ENCODE measurements at regions not wholly inside any gene's neighbourhood (a gene's known extent, or its start where the extent isn't known, plus 50 kb on each side); places are given as distances from the start of the nearest gene placed in this dataset.
A peak's percentile ranks its signal among the peaks of the same experiment; 100 is the strongest.

- no peak for DNase-seq
Observed at GRCh38 chrX:4450177-4450576, 736.7 kb upstream of the PRKX start.

DNA sequence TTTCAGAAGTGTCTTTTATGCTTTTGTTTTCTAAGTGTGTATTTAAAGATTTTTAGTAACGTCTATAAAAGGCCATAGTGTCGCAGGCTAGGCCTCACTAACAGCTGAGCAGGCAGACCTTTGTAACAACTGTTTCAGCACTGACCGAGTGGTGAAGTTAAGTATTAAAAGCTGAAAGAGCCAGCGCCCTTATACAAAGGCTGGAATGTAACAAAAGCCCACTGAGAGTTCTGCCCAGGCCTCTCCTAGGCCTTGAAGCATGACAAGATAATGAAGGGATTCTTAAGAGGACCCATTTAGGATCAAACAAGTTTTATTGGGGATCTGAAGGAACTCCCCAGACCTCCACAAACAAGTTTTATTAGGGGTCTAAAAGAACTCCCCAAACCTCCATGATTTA, 722.5 kb upstream of the PRKX start:
- no peak for DNase-seq

- no peak for DNase-seq
Observed at GRCh38 chrX:4397471-4397870, 684.0 kb upstream of the PRKX start.

GRCh38 chrX:4382273-4382672, 668.8 kb upstream of the PRKX start:
- DNase-seq, result no peak

GRCh38 chrX:4380710-4381109, 667.3 kb upstream of the PRKX start:
- DNase-seq, result no peak

- DNase-seq, result no peak
Observed at GRCh38 chrX:4379071-4379470, 665.6 kb upstream of the PRKX start.

GRCh38 chrX:4373791-4374190, 660.3 kb upstream of the PRKX start:
- no peak for DNase-seq

DNA sequence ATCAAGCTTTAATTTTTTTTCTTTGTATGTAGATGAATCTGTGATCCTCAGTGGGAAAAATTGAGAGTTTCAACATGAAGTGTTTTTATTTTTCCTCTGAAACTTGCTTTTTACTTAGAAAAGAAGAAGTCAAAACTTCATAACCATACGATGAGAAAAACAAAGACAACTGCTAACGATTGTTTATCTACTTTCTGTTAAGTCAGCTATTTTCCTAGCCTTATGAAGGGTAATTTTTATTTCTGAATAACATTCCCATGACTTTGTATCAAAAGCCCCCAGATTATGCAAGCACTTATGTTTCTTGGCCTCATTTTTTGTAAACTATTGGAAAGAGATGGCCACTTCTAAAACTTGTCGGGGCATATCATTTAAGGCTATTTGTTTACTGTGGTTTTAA, 645.1 kb upstream of the PRKX start:
- no peak for DNase-seq

DNA sequence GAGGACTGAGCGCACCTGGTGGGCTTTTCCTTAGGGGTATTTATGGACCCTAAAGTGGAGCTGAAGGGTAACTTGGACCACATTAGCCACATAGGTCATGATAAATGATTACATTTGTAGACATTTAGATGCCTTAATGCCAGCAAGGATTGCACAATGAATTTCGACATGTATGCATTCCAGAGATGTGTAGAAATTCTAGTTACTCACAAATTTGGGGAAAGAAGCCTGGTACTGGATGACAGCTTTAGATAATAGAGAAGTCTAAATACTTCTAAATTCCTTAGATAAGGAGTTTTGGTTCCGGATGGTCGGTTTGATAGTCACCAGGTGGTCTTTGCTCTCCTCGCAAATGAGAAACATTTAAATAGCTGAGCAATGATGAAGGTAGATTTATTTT, 609.5 kb upstream of the PRKX start:
- DNase-seq, result no peak

- no peak for DNase-seq
Observed at GRCh38 chrX:4320436-4320947, 607.0 kb upstream of the PRKX start.

DNA sequence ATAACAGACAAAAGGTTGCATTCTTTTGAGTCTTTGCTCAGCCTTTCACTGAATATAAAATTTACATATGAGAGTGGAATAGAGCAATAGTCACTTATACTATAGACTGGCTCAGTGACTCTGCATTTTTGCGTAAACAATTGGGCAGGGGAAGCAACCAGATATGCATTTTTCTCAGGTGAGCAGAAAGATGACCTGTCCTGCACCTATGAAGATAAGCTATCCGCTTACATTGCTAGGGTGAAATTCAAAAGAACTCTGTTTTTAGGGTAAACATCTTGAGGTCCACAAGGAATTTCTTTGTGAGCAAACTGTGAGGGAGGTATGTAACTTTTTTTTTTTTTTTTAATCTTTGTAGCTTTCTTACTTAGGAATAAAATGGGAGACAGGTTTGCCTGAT, 602.4 kb upstream of the PRKX start:
- no peak for DNase-seq

- no peak for DNase-seq
Observed at GRCh38 chrX:4314586-4314985, 601.1 kb upstream of the PRKX start.

DNA sequence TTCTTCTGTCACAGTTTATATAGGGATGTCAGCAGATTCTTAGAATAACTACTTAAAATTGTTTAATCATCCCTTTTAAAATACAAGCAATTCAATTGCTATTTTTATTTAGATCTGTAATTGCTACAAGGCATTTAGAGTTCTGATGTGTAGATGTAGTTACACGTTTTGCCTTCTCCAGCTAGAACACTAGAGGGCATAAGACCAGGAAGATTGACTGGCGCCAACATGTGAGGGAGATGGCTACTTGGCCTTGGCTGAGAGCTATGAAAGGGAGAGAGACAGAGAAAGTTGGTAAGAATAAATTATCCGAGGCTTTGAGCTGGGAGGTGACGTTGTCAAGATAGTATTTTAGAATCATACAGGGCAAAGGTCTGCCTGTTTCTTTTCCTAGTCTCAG, 563.7 kb upstream of the PRKX start:
- no peak for DNase-seq

DNA sequence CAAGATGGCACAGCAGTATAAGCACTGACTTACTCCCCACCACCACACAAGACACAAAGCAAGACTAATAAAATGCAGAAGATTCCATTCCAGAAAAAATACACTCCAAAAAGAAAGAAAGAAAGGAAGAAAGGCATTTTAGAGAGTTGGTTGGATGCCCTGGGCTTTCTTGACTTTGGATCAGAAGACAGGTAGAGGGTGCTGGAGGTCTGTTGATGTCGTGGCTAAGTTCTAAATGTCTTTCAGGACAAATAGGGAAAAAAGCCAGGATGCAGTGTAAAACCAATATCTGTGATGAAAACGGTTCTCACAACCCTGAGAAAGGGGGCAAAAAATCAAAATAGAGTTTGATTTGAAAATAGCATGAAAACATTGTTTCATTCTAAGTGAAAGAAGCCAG, 555.2 kb upstream of the PRKX start:
- DNase-seq, result no peak

DNA sequence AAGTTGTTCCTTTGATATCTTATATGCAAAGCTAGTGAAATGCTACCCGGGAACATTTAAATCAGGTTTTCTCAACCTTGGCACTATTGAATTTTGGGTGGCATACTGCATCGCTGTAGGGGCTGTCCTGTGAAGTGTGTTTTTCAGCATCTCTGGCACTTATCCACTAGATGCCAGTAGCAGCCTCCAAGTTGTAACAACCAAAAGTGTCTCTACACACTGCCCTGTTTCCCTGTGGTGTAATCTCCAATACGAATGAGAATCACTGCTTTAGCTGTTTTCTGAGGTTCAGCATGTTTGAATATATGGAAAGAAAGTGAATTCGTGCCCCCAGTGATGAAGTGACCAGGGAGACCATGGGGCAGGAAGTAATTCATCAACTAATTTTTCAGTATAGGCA, 551.6 kb upstream of the PRKX start:
- no peak for DNase-seq

- peak; percentile 31 for DNase-seq
Observed at GRCh38 chrX:4263030-4263803, 549.8 kb upstream of the PRKX start.

DNA sequence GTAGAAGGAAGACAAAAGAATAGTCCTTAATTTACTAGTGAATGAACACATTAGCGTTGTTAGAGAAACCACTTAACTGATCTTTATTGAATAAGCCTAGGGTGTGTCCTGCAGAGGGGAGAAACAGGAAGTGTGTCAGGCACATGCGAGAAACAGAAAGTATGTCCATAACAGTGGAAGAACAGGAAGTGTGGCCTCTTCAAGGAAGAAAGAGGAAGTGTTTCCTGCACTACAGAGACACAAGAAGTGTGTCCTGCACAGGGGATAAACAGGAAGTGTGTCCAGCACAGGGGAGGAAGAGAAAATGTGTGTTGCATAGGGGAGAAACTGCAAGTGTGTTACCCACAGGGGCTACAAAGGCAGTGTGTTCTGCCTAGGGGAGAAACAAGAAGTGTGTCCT, 539.6 kb upstream of the PRKX start:
- no peak for DNase-seq

- no peak for DNase-seq
Observed at GRCh38 chrX:4249401-4249800, 536.0 kb upstream of the PRKX start.

GRCh38 chrX:4243759-4244158, 530.3 kb upstream of the PRKX start:
- no peak for DNase-seq

GRCh38 chrX:4240541-4241194, 527.2 kb upstream of the PRKX start:
- no peak for DNase-seq

DNA sequence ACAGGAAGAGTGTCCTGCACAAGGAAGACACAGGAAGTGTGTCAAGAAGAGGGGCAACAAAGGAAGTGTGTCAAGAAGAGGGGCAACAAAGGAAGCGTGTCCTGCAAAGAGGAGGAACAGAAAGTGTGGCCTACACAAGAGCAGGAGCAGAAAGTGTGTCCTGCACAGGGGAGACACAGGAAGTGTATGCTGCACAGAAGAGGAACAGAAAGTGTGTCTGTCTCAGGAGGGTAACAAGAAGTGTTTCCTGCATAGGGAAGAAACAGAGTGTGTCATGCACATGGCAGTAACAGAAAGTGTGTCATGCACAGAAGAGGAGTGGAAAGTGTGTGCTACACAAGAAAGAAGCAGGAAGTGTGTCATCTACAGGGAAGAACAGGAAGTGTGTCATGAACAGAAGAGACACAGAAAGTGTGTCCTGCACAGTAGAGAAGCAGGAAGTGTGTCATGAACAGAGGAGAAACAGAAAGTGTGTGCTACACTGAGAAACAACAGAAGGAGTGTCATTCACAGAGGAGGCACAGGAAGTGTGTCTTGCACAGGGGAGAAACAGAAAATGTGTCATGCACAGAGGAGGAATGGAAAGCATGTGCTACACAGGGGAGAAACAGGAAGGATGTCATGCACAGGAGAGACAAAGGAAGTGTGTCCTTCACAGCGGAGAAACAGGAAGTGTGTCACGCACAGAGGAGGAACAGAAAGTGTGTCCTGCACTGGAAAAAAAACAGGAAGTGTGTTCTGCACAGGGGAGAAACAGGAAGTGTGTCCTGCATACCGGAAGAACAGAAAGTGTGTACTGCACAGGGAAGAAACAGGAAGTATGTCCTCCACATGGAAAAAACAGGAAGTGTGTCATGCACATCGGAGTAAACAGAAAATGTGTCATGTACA, 526.4 kb upstream of the PRKX start:
- DNase-seq, result no peak

DNA sequence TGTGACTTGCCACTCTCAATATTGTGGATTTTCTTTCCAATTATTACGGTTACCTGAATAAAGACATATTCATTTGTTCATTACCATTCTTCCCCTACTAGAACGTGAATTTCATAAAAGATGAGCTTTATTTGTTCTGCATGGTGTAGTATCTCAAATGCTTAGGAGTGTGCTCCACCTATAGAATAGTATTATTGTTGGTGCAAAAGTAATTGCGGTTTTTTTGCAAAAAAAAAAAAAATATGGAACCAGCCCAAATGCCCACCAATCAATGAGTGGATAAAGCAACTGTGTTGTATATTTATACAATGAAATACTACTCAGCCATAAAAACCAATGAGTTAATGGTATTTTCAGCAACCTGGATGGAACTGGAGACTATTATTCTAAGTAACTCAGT, 525.5 kb upstream of the PRKX start:
- DNase-seq, result no peak

GRCh38 chrX:4225086-4225485, 511.6 kb upstream of the PRKX start:
- no peak for DNase-seq

- DNase-seq, result no peak
Observed at GRCh38 chrX:4206941-4207340, 493.5 kb upstream of the PRKX start.

Measured in NCI-H510A treated with DMSO at 0.1 percent for 48 hours (cell line).